NCI-H2029 (cell line): ENCODE measurements at regions not wholly inside any gene's neighbourhood (a gene's known extent, or its start where the extent isn't known, plus 50 kb on each side); places are given as distances from the start of the nearest gene placed in this dataset.

Source experiments
- DNase-seq: peaks from one replicate; lab custom pipeline; 2025; lab: John Stamatoyannopoulos, UW

DNA sequence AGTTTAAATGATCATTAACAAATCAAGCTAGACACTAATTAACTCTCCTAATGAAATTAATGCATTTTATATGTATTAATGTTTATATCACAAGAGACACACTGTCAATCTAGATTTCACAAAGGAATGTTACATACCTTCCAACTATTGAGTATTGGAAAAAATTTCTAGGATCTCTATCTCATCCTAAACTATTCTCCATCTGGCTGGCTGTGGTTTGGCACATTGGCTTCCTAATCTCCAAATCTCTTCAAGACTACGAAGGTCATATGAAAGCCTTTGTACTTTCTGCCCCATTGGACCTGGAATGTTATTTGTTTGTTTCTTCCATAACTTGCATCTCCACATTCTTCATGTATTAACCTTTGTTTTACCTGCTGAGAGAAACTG, 1160.0 kb downstream of the ADGRL3 start:
- no peak for DNase-seq

DNA sequence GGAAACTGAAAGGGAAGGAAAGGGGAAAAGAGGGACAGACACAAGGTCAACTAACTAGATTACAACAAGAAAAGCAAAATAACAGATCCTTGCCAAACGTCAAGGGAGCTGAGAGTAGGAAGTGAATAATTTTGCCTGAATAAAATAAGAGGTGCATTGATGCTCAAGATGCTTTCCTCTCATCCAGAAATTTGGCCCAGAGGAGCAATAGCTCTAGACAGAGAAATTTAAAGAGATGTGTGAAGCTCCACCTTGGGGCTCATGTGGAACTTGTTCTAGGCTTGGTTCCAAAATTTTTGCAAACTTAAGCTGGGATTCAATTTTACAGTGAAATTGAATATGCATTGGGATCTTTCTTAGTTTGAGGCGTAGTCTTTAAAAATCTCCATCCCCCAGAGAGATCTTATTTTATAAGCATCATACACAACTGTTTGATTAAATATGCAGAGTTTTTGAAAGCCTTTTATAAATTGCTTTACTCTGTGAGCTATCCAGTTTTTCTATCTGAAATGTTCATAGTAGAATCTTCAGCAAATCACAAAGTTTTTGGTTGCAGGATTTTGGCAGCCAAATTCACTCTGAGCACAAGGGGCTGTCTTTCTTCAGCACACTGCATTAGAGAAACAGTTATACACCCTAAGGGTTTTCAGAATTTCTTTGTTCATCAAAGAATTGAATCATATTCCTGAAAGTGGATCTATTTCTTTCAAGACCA, 1159.5 kb downstream of the ADGRL3 start:
- DNase-seq = no peak

DNA sequence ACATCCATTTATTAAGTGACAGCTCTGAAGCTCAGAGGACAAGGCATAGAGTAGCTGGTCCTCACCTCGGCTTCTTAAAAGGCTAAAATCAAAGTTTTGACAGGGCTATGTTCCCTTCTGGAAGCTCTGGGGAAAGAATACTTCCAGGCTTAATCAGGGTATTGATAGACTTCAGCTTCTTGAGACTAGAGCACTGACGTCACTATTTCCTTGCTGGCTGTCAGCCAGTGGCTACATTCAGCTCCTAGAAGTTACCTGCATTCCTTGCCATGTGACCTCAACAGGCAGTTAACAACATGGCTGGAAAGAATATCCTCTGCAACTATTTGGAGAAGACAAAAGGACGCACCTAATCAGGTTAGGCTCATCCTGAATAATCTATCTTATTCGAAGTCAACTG, 1144.8 kb downstream of the ADGRL3 start:
- DNase-seq = no peak

DNA sequence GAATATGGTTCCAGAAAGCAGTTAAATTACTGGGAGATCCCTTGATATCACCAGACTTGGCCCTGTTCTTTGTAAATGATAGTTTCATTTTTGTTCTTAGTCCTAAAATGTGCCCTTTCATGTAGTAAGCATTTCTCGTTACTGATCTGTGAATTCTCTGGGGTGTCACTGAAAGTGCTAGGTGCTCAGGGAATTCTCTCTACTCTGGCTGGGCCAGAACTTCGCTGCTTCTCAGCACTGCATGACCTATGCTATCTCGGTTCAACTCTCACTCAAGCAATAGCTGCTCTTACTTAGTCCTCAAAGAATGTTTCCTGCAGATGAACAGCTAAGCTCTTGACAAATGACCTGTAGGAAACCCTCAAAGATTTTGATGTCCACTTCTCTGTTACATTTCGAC, 1144.3 kb downstream of the ADGRL3 start:
- DNase-seq = no peak

DNA sequence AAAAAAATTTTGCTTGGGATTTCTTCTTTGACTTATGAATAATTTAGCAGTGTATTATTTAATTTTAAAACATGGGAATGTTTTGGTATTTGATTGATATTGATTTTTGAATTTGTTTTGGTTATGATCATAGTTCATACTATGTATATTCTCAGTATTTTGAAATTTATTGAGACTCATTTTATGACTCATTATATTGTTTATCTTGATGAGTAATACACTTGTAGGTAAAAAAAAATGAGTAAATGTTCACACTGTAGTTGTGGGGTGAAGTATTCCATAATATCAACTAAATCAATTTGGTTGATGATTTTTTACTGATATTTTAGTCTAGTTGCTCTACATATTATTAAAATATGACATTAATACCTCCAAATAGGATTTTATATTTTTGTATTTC, 1142.2 kb downstream of the ADGRL3 start:
- DNase-seq = no peak

DNA sequence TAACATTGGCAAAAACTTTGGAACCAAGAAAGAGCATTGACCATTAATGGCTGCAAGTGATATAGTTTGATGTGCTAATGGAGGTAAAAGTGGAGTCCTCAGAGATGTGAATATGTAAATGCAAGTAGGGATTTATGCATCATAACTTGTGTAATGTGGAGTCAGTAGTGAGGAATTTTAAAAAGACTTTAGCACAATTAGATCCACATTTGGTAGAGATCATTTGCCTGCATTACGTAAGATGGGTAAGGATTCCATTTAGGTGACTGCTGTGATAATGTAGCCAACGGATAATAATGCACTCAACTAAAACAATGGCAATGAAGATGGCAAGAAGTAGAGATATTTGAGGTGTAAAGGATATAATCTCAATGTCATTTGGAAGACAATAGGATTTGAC, 1128.4 kb downstream of the ADGRL3 start:
- DNase-seq = no peak

DNA sequence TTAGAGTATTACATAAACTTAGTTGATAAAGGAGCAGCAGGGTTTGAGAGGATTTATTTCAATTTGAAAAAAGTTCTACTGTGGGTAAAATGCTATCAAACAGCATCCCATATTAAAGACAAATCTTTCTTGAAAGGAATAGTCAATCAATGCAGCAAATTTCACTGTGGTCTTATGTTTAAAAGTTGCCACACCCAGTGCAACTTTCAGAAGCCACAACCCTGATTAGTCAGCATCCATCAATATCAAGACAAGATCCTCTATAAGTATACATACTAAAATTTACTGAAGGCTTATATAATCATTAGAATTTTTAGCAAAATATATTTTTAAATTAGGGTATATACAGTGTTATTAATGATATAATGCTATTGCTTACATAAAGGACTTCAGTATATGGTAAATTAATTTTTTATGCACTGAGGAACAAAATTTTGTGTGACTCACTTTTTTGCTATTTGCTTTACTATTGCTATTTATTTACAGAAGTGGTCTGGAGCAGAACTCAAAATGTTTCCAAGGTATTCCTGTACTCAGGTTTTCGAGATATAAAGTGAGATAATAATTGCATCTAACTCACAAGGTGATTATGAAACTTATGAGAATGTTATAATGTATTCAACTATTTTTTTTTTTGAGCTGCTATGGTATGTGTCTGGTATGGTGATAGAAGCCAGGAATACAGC, 1127.6 kb downstream of the ADGRL3 start:
- DNase-seq = no peak

DNA sequence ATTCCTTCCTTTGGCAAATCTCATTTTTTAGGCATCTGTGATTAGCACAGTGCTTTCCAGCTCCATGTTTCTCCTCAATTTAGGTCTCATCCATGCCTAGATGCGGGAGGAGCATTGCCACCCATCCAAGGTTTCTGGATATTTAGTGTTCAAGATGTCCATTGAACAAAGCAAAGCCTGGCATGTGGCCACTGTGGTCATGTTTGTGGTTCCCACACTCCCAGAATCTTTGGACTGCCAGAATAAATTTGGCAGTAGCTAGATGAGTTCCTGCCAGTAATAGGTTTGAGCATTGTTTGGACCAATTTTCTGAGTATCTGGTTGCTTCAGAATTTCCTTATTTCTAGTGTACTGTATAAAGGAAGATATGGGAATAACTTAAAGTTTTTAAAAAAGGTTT, 1124.1 kb downstream of the ADGRL3 start:
- no peak for DNase-seq

DNA sequence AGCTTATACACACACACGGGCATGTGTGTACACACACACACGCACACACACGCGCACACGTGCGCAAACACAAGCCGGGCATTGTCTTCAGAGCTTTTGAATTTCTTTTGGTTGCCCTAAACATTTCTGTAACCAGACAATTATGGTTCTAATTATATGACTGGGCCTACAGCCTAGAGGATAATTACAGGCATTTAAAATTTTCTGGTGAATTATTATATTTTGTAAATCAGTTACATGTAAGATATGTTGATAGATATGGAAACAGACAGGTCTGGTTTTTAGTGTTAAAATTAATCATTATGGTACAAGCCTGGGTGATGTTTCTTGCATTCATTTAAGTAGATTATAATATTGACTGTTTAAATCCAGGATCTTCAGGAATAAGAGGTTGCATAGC, 1120.5 kb downstream of the ADGRL3 start:
- no peak for DNase-seq

DNA sequence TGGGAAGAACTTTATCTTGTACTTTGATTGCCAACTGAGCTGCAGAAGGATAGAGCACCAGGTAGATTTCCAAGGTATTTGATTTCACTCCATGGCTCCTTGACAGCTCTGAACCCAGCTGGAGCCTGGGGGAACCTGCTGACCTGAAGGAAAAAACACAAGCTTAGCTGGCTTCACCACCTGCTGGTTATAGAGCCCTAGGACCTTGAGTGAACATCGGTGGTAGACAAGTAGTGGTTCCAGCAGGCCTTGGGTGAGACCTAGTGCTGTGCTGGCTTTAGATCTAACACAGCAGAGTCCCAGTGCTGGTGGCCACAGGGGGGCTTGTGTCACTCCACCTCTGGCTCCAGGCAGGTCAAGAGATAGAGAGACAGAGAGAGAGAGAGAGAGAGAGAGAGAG, 1102.6 kb downstream of the ADGRL3 start:
- no peak for DNase-seq

DNA sequence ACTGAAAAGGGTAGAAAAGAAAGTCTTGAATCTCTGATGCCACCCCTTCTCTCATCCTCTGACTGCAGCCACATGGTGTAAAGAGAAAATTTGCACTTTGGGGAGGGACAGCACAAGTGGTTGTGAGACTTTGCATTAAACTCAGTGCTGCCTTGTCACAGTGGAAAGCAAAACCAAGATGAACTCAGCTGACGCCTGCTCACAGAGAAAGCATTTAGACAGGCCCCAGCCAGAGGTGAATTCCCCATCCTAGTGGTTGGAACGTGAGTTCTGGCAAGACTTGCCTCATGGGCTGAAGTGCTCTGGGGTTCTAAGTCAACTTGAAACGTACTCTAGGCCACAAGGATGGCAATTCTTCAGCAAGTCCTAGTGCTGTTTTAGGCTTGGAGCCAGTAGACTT, 1101.4 kb downstream of the ADGRL3 start:
- DNase-seq = no peak

DNA sequence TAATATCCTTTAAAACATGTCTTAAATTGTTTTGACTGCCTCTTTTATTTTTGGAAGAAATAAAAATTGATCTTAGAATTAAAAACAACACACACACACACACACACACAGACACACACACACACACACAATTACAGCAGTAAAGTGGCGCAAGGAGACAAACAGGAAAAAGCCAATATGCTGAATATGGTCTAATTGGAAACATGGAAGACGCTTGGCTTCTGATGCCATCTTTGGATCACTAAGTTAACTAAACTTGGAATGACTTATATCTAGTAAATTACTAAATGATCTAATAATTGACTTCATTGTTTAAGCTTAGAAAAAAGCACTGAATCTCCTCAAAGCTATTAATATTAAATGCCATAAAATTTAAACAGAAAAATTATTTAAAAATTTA, 1093.4 kb downstream of the ADGRL3 start:
- DNase-seq = no peak

DNA sequence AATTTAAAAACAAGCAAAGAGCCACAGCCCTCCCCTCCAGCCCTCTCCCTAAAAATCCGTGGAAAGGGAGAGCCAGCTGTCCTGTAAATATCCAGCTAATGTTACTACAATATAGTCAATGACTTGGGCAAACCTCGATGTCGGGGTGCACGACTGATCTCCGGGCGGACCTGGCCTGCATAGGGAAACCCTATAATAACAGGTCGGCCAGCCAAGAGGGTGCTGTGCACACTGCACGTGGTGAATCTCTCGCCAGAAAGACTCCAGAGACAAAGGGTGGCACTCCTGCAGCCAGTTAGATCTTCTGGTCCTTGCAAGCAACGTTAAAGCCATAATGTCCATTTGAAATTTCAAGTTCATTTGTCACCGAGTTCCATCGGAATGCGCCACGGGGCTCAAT, 1092.8 kb downstream of the ADGRL3 start:
- no peak for DNase-seq

DNA sequence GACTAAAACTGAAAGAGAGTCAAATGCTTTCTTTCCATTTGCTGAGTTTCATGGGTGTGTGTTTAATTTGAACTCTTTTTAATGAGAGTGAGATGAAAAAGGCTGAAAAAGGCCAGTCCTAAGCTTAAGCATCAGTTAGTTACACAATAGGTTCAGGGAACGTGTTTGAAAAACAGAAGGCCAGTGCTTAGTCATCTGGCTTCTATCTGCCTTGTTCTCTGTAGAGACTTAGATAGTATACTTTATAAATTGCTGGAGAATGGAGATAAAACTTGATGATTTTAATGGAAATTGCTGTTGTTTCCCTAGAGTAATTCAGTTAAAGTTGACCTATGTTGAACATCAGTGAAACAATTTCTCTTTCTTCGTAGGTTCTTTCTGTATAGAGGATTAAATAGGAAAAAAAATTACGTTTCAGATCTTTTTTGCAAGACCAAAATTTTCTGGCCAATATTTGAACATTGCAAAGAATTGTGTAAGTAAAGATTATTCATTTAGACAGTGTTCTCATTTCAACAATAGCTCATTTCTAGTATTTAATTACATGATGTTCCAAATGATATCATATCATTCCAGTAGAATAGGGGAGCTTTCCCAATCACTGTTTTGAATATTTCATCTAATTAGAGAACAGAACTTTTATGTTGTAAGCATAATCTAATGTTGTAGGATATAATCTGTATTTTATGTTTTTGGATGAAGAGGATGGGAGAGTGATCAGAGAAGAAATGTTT, 1088.8 kb downstream of the ADGRL3 start:
- DNase-seq = no peak

DNA sequence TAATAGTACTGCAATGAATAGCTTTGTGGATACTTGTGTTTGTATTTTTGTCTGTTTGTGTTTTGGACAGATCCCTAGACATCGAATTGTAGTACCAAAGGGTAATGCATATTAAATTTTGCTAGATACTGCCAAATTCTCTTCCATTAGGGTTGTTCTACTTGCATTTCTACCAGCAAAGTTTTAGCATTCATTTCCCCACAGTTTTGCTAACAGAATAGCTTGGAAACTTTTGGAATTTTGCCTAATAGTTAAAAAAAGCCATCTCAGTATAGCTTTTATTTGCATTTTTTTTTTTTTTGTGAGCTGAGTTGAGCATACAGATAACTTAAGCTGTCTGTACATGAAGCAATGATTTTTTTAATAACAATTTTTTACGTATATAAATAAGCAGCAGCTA, 1084.9 kb downstream of the ADGRL3 start:
- no peak for DNase-seq

DNA sequence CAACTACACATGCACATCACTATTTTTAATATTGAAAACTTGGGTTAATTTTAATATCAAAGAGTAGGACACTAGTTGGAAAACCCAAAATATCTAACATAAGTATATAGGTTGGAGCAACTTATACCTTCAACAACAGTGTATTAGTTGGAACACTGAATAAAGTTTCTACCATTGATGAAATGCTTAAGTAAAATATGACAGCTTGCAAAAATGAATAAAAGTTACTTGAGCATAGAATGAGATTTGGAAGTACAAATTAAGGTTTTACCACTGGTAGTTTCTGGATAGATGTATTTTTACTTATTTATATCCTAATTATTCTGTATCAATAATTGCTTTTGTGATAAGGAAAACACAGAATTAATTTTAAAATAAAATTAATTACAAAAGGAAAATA, 1079.6 kb downstream of the ADGRL3 start:
- no peak for DNase-seq

DNA sequence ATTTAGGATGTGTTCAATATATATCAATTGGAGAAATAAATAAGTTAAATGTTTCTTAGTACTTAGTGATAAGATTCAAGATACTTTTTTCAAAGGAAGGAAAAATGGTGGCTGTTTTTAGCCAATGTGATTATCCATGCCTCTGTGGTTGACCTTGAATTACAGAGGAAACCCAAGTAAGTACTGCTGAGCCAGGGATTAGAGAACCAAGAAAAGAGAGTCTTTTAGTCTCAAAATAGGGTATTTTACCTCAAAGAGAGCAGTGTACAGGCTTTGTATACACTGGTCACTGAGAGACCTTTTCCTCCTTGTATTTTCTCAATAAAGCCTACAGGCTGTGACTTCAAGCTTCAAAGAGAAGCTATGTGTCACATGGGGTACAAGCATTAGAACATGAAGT, 1075.3 kb downstream of the ADGRL3 start:
- DNase-seq = no peak

DNA sequence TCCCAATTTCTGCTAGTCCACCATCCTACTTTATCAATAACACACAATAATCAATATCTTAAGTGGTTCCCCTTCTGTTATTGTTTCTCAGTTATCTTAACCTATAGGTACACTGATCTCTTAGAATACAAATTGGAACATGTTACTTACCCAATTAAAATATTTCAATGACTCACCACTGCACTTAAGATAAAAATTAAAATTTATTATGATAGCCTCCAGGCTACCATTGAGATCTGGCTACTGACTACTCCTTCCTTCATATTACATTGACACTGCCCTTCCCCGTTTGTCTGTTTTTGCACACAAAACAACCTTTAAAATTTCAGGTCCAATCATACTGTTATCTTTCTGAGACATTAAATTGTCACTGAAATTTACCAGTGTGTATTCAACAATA, 1074.7 kb downstream of the ADGRL3 start:
- DNase-seq = no peak

DNA sequence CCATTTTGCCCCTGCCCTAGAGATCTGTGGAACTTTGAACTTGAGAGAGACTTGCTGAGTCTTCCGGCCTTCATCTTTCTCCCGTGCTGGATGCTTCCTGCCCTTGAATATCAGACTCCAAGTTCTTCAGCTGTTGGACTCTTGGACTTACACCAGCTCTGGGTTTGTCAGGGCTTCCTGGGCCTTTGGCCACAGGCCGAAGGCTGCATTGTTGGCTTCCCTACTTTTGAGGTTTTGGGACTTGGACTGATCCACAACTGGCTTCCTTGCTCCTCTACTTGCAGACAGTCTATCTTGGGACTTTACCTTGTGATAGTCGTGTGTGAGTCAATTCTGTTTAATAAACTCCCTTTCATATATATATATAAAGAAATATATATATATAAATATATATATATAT, 1071.0 kb downstream of the ADGRL3 start:
- DNase-seq = no peak

DNA sequence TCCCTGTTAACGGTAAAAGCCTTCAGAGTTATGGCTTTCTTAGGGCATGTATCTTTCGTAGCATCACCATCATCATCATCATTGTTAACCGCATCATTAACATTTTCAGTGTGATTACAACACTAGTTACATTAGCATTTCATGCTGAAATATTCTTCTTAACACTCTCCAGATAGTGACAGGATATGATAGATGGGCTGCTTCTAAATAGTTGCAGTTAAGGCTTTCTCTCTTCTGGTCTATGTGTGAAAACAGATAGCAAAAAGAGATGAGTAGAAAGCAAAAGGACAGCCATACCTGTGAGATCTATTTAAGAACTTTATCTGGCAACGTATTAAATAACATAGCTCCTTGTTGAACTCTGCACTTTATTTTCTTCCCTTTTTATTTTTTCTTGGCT, 1069.8 kb downstream of the ADGRL3 start:
- no peak for DNase-seq

DNA sequence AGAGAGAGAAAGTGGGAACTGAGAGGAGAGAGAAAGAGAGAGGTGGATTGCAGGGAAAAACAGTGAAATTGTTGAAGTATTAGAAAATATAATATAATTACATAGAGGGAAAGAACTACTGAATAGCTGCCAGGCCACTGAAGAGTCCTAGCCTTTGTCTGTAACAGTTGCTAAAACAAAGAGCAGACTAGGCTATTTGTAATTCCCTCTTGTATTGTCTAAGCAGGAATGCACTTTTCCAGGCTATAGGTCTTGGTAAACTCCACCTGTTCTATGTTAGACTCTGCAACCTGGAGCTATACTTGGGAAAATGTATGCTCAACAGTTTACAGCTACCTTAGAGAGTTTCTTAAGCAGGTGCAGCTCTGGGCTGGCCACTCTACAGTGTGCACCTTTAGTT, 1063.3 kb downstream of the ADGRL3 start:
- DNase-seq = no peak

DNA sequence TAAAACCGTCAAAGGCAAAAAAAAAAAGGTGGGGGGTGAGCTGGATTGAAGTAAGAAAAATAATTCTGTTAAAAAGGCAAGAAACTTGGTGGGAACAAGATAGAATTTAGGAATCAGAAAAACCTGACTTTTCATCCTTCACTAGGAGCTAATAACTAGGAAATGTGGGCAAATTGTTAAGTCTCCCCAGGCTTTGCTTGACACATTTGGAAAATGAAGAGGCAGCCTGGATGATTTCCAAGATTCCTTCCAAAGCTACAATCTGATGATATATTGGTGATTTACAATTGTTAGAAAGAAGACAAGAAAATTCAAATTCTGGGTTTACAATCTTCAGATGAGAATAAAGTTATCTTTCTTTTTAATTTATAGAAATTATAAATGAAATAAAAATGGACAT, 1062.5 kb downstream of the ADGRL3 start:
- no peak for DNase-seq

DNA sequence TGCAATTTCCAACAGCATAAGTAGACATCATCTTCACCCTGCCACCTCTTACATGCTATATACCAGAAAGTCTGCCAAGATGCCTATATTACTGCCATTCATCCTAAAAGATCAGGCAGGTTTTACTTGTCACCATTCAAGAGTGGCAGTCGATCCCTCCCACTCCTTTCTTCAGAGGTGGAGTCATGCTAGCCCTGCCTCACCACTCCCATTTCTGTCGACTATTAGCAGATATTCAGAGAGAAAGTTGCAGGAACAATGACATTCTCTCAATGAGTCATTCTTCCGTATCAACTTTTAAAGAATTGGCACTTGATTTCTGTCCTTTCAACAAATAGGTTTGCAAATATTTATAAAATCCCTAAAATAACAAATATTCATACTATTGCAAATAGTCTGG, 1060.1 kb downstream of the ADGRL3 start:
- DNase-seq = no peak
